Activated T-cell treated with anti-CD3 and anti-CD28 coated beads, Interleukin-2, amount 50 U/mL, for 24 hours (primary cell): ENCODE measurements at regions not wholly inside any gene's neighbourhood (a gene's known extent, or its start where the extent isn't known, plus 50 kb on each side); places are given as distances from the start of the nearest gene placed in this dataset.
A peak's percentile ranks its signal among the peaks of the same experiment; 100 is the strongest.
"Not testable (repeated sequence)": the region's sequence is repeated elsewhere in the genome, so short reads cannot be mapped to it uniquely, and the experiment has no call there.

Experiments
- DNase-seq: peaks from one replicate; pipeline ENCODE4 v3.0.0-alpha.2; 2020
- H3K27ac Mint-ChIP-seq: 2 replicates; pipeline ENCODE4 v1.8.0; 2020; ENCODE audit warnings: mild to moderate bottlenecking, mixed read lengths
- H3K27me3 Mint-ChIP-seq: 2 replicates; pipeline ENCODE4 v1.8.0; 2020; ENCODE audit warnings: mixed read lengths
- H3K36me3 Mint-ChIP-seq: 2 replicates; pipeline ENCODE4 v1.8.0; 2020; ENCODE audit warnings: low read depth, mixed read lengths
- H3K4me1 Mint-ChIP-seq: 2 replicates; pipeline ENCODE4 v1.8.0; 2020; ENCODE audit warnings: low read depth, mixed read lengths
- H3K4me3 Mint-ChIP-seq: 2 replicates; pipeline ENCODE4 v1.8.0; 2020; ENCODE audit warnings: mild to moderate bottlenecking, moderate library complexity, mixed read lengths
- H3K9me3 Mint-ChIP-seq: 2 replicates; pipeline ENCODE4 v1.8.0; 2020; ENCODE audit warnings: mixed read lengths

- peaks cover 21% of the 10 kb centered on the region for H3K36me3 Mint-ChIP-seq
- H3K9me3 Mint-ChIP-seq = no peaks in the 10 kb centered on the region
- no peak overlapping the region for H3K4me3 Mint-ChIP-seq
- DNase-seq = no peak
- peaks cover 10% of the 10 kb centered on the region for H3K27me3 Mint-ChIP-seq
- H3K27ac Mint-ChIP-seq = no peak overlapping the region
- peaks cover 26% of the 10 kb centered on the region for H3K4me1 Mint-ChIP-seq
Observed at GRCh38 chr2:39929531-39929930, 150.5 kb upstream of the THUMPD2 start.

GRCh38 chr2:39925312-39925711, 146.3 kb upstream of the THUMPD2 start:
- Mint-ChIP-seq H3K4me1 (peaks cover 31% of the 10 kb centered on the region), H3K9me3 (no peaks in the 10 kb centered on the region), H3K27ac (peak overlapping the region; percentile 4), H3K36me3 (peaks cover 7% of the 10 kb centered on the region), H3K27me3 (peaks cover 8% of the 10 kb centered on the region), H3K4me3 (no peak overlapping the region)
- DNase-seq = no peak

- peaks cover 33% of the 10 kb centered on the region for H3K4me1 Mint-ChIP-seq
- peaks cover 8% of the 10 kb centered on the region for H3K27me3 Mint-ChIP-seq
- no peaks in the 10 kb centered on the region for H3K36me3 Mint-ChIP-seq
- no peak overlapping the region for H3K4me3 Mint-ChIP-seq
- no peak for DNase-seq
- no peaks in the 10 kb centered on the region for H3K9me3 Mint-ChIP-seq
- H3K27ac Mint-ChIP-seq = no peak overlapping the region
Observed at GRCh38 chr2:39923455-39923854, 144.4 kb upstream of the THUMPD2 start.

GRCh38 chr2:39922679-39923405, 143.8 kb upstream of the THUMPD2 start:
- Mint-ChIP-seq H3K27me3 (peaks cover 8% of the 10 kb centered on the region), H3K4me3 (no peak overlapping the region), H3K4me1 (peaks cover 36% of the 10 kb centered on the region), H3K9me3 (no peaks in the 10 kb centered on the region), H3K27ac (no peak overlapping the region), H3K36me3 (no peaks in the 10 kb centered on the region)
- no peak for DNase-seq

- Mint-ChIP-seq H3K4me3 (peak overlapping the region; percentile 67), H3K36me3 (no peaks in the 10 kb centered on the region), H3K9me3 (no peaks in the 10 kb centered on the region), H3K27me3 (peaks cover 3% of the 10 kb centered on the region), H3K4me1 (peaks cover 39% of the 10 kb centered on the region), H3K27ac (peak overlapping the region; percentile 63)
- DNase-seq = no peak
Observed at GRCh38 chr2:39920307-39920801, 141.3 kb upstream of the THUMPD2 start.

- peak overlapping the region; percentile 63 for H3K27ac Mint-ChIP-seq
- no peaks in the 10 kb centered on the region for H3K36me3 Mint-ChIP-seq
- H3K27me3 Mint-ChIP-seq = peaks cover 2% of the 10 kb centered on the region
- H3K9me3 Mint-ChIP-seq = no peaks in the 10 kb centered on the region
- H3K4me3 Mint-ChIP-seq = peak overlapping the region; percentile 67
- DNase-seq = no peak
- H3K4me1 Mint-ChIP-seq = peaks cover 40% of the 10 kb centered on the region
Observed at GRCh38 chr2:39919511-39920306, 140.7 kb upstream of the THUMPD2 start.

- H3K4me3 Mint-ChIP-seq = no peak overlapping the region
Observed at GRCh38 chr2:39918886-39919285, 139.8 kb upstream of the THUMPD2 start.

GRCh38 chr2:39917371-39917770, 138.3 kb upstream of the THUMPD2 start:
- H3K27ac Mint-ChIP-seq = peak overlapping the region; percentile 18
- not testable (repeated sequence) for H3K4me3 Mint-ChIP-seq, H3K9me3 Mint-ChIP-seq, DNase-seq, H3K36me3 Mint-ChIP-seq, H3K27me3 Mint-ChIP-seq
- H3K4me1 Mint-ChIP-seq = peaks cover 44% of the 10 kb centered on the region

More at GRCh38 chr2:39918886-39919285, 139.8 kb upstream of the THUMPD2 start:
- Mint-ChIP-seq H3K27me3 (peaks cover 2% of the 10 kb centered on the region), H3K27ac (peak overlapping the region; percentile 14), H3K4me1 (peaks cover 45% of the 10 kb centered on the region), H3K36me3 (no peaks in the 10 kb centered on the region), H3K9me3 (no peaks in the 10 kb centered on the region)
- no peak for DNase-seq

- peaks cover 10% of the 10 kb centered on the region for H3K27me3 Mint-ChIP-seq
- H3K4me1 Mint-ChIP-seq = peaks cover 32% of the 10 kb centered on the region
- DNase-seq = no peak
- H3K36me3 Mint-ChIP-seq = no peaks in the 10 kb centered on the region
- H3K9me3 Mint-ChIP-seq = no peaks in the 10 kb centered on the region
- no peak overlapping the region for H3K4me3 Mint-ChIP-seq
- H3K27ac Mint-ChIP-seq = no peak overlapping the region
Observed at GRCh38 chr2:39914949-39915348, 135.9 kb upstream of the THUMPD2 start.

- Mint-ChIP-seq H3K36me3 (no peaks in the 10 kb centered on the region), H3K4me3 (no peak overlapping the region), H3K27ac (peak overlapping the region; percentile 64), H3K9me3 (no peaks in the 10 kb centered on the region), H3K4me1 (peaks cover 25% of the 10 kb centered on the region), H3K27me3 (peaks cover 10% of the 10 kb centered on the region)
- DNase-seq = no peak
Observed at GRCh38 chr2:39913648-39914461, 134.8 kb upstream of the THUMPD2 start.

GRCh38 chr2:39902103-39902502, 123.0 kb upstream of the THUMPD2 start:
- DNase-seq = no peak
- Mint-ChIP-seq H3K27ac (no peak overlapping the region), H3K4me3 (no peak overlapping the region), H3K36me3 (no peaks in the 10 kb centered on the region), H3K4me1 (peaks cover 10% of the 10 kb centered on the region), H3K9me3 (no peaks in the 10 kb centered on the region), H3K27me3 (peaks cover 5% of the 10 kb centered on the region)

GRCh38 chr2:39898934-39899333, 119.9 kb upstream of the THUMPD2 start:
- Mint-ChIP-seq H3K9me3 (no peaks in the 10 kb centered on the region), H3K27me3 (peaks cover 8% of the 10 kb centered on the region), H3K27ac (no peak overlapping the region), H3K36me3 (no peaks in the 10 kb centered on the region), H3K4me3 (no peak overlapping the region), H3K4me1 (peaks cover 10% of the 10 kb centered on the region)
- DNase-seq = no peak

- Mint-ChIP-seq H3K27ac (no peak overlapping the region), H3K9me3 (no peaks in the 10 kb centered on the region), H3K4me3 (no peak overlapping the region), H3K36me3 (no peaks in the 10 kb centered on the region), H3K4me1 (peaks cover 6% of the 10 kb centered on the region), H3K27me3 (peaks cover 9% of the 10 kb centered on the region)
- DNase-seq = no peak
Observed at GRCh38 chr2:39897273-39897672, 118.2 kb upstream of the THUMPD2 start.

- Mint-ChIP-seq H3K4me1 (no peaks in the 10 kb centered on the region), H3K9me3 (no peaks in the 10 kb centered on the region), H3K4me3 (no peak overlapping the region), H3K27me3 (peaks cover 15% of the 10 kb centered on the region), H3K36me3 (no peaks in the 10 kb centered on the region), H3K27ac (no peak overlapping the region)
- DNase-seq = no peak
Observed at GRCh38 chr2:39894082-39894481, 115.0 kb upstream of the THUMPD2 start.
